Testis (tissue), 2 donors: ENCODE measurements at regions not wholly inside any gene's neighbourhood (a gene's known extent, or its start where the extent isn't known, plus 50 kb on each side); places are given as distances from the start of the nearest gene placed in this dataset.

Experiments
- POLR2A ChIP-seq: fragments of 450-650 bp; IDR thresholded peaks from one replicate; pipeline ENCODE4 v1.6.1; 2017; ENCODE audit warnings: antibody characterized with exemption, mild to moderate bottlenecking, moderate library complexity
- TF ChIP-seq, protein P1 (sequence below), 3 experiments: fragments of 450-650 bp in 2 of 3; fragments of 200-600 bp in 1 of 3; sonication (generic) in 1 of 3; IDR thresholded peaks; one replicate each; pipeline ENCODE4 v1.5.1; 2016 to 2019; ENCODE audit warnings: antibody characterized with exemption in 3 of 3, mild to moderate bottlenecking in 2 of 3, moderate library complexity in 1 of 3

DNA sequence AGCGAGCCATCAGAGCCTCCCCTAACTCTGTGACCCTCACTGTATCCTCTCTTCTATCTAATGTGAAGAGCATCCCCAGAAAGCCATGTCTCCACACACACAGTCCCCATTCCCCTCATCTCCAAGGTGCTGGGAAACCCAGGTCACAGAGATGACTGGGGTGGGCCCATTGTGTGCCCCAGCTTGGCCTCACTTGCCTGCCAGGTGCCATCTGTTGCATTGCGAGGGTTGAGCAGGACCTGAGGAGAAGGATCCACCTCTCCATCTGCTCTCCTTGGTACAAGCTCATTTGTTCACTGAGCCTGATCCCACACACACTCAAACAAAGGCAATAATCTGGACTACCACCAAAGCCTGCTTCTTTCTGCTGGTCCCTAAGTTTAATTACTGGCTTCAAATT lies 118.8 kb downstream of the SPATA19 start:
- TF ChIP-seq, protein P1, sequence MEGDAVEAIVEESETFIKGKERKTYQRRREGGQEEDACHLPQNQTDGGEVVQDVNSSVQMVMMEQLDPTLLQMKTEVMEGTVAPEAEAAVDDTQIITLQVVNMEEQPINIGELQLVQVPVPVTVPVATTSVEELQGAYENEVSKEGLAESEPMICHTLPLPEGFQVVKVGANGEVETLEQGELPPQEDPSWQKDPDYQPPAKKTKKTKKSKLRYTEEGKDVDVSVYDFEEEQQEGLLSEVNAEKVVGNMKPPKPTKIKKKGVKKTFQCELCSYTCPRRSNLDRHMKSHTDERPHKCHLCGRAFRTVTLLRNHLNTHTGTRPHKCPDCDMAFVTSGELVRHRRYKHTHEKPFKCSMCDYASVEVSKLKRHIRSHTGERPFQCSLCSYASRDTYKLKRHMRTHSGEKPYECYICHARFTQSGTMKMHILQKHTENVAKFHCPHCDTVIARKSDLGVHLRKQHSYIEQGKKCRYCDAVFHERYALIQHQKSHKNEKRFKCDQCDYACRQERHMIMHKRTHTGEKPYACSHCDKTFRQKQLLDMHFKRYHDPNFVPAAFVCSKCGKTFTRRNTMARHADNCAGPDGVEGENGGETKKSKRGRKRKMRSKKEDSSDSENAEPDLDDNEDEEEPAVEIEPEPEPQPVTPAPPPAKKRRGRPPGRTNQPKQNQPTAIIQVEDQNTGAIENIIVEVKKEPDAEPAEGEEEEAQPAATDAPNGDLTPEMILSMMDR (IDR thresholded peaks at IDR 0.05), result no peak
- no peak for TF ChIP-seq POLR2A
